ENCODE measurements at regions not wholly inside any gene's neighbourhood (a gene's known extent, or its start where the extent isn't known, plus 50 kb on each side); places are given as distances from the start of the nearest gene placed in this dataset.

- TF ChIP-seq EZH2 (IDR thresholded peaks at IDR 0.05; ENCODE audit: borderline replicate concordance, insufficient read depth, low read length, poor library complexity, severe bottlenecking) (no peak), CTCF (IDR thresholded peaks at IDR 0.05; ENCODE audit: poor library complexity, severe bottlenecking) (no peak), POLR2AphosphoS5 (IDR thresholded peaks at IDR 0.05) (no peak), TAF1 (IDR thresholded peaks at IDR 0.05; ENCODE audit: low read depth) (no peak), MXI1 (conservative IDR thresholded peaks at IDR 0.05; ENCODE audit: poor library complexity, severe bottlenecking) (no peak), SMC3 (conservative IDR thresholded peaks at IDR 0.05; ENCODE audit: poor library complexity) (no peak), REST (IDR thresholded peaks at IDR 0.05; ENCODE audit: borderline replicate concordance) (no peak), EP300 (conservative IDR thresholded peaks at IDR 0.05; ENCODE audit: poor library complexity, severe bottlenecking) (no peak), RAD21 (conservative IDR thresholded peaks at IDR 0.05) (no peak)
Observed at GRCh38 chr2:234403751-234404150, 93.1 kb downstream of the ARL4C start.
